ENCODE measurements at regions not wholly inside any gene's neighbourhood (a gene's known extent, or its start where the extent isn't known, plus 50 kb on each side); places are given as distances from the start of the nearest gene placed in this dataset.

DNA sequence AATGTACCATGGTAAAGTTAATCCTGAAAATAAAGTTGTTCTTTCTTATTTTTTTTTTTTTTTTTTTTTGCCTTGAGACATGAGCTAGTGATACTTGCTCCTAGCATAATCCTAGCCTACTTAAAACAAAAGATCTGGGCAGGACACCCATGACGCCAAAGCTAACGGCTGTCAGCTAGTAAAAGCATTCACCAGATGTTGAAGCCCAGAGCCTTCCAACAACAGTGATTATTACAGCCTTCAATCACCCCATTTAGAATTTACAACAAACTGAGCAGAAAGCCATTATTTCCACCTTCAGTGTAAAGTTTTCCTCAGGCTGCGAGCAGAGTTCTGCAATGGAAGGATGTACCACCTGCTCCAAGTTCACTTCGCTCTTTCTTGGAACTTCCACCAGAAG, 259.5 kb downstream of the SP3 start:
- FAIRE-seq (no peak), DNase-seq (ENCODE audit: insufficient read length, low spot score) (no peak)
- no peak for TF ChIP-seq POU2F2 (IDR thresholded peaks at IDR 0.05; ENCODE audit: low read depth, low read length)
- TF ChIP-seq POLR2A (IDR thresholded peaks at IDR 0.05; ENCODE audit: low read depth, low read length) = no peak
- no peak for TF ChIP-seq PAX5 (IDR thresholded peaks at IDR 0.05; ENCODE audit: insufficient read depth, low read length, severe bottlenecking)
- TF ChIP-seq TAF1 (IDR thresholded peaks at IDR 0.05; ENCODE audit: low read depth, low read length) = no peak
- TF ChIP-seq SPI1 (IDR thresholded peaks at IDR 0.05; ENCODE audit: low read depth, low read length) = no peak
- no peak for TF ChIP-seq POLR2AphosphoS5 (IDR thresholded peaks at IDR 0.05; ENCODE audit: low read depth, low read length)

DNA sequence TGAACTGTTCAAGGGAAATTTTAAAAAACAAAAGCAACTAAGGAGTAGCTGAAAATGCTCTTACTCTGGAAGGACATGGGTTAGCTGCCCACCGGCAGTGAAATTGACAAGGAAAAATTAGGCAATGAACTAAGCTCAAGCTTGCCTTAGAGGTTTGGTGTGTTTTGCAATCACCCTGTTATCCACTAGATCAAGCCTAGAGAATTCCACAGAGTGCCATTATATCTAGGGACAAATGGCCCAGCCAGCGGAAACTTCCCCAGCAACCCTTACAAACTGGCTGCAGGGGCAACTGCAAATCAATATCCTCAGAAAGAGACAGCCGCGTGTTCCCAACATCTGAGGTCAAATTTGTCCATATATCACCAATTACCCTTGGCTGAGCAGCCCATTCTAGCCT, 258.2 kb downstream of the SP3 start:
- FAIRE-seq (no peak), DNase-seq (ENCODE audit: insufficient read length, low spot score) (no peak)
- TF ChIP-seq PAX5 (IDR thresholded peaks at IDR 0.05; ENCODE audit: insufficient read depth, low read length, severe bottlenecking) (no peak), TAF1 (IDR thresholded peaks at IDR 0.05; ENCODE audit: low read depth, low read length) (no peak), SPI1 (IDR thresholded peaks at IDR 0.05; ENCODE audit: low read depth, low read length) (no peak), POLR2AphosphoS5 (IDR thresholded peaks at IDR 0.05; ENCODE audit: low read depth, low read length) (no peak)

DNA sequence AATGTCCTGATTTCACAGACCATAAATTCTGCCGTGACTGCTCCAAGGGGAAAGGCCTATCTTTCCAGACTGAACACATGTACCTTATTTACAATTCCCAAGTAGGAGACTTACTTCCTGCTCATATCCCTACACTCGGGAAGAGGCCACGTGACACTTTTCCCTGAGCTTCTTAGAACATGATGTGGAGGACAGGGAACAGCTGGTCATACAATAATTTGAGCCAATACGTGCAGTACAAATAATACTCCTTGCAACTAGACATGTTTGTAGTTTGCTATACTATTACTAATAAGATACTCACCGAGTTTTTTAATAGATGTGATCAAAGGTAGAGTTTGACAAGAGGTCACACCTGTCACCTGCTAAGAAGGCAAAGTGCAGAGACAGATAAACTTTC, 256.4 kb downstream of the SP3 start:
- DNase-seq (ENCODE audit: insufficient read length, low spot score) (no peak), FAIRE-seq (no peak)
- TF ChIP-seq PAX5 (IDR thresholded peaks at IDR 0.05; ENCODE audit: insufficient read depth, low read length, severe bottlenecking) (no peak), POU2F2 (IDR thresholded peaks at IDR 0.05; ENCODE audit: low read depth, low read length) (no peak), TAF1 (IDR thresholded peaks at IDR 0.05; ENCODE audit: low read depth, low read length) (no peak), SPI1 (IDR thresholded peaks at IDR 0.05; ENCODE audit: low read depth, low read length) (no peak), POLR2AphosphoS5 (IDR thresholded peaks at IDR 0.05; ENCODE audit: low read depth, low read length) (no peak), POLR2A (IDR thresholded peaks at IDR 0.05; ENCODE audit: low read depth, low read length) (no peak)

DNA sequence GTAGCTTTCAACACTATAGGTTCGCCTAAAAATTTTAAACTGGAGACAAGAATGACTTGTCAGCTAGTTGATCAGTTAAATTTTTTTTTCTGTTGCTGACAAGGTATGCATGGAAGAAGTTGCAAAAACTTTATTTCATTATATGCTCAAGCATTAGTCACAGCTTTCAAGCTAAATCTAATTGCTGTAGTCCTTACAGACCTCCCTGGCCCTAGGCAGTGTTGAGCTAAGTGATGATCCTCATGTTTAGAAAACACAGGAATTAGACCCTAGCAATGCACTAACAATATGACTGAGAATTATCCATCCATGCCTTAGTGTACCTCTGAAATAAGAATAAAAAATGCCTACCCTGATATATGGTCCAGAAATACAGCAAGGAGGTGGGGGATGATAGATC, 253.4 kb downstream of the SP3 start:
- TF ChIP-seq POLR2AphosphoS5 (IDR thresholded peaks at IDR 0.05; ENCODE audit: low read depth, low read length) = no peak
- TF ChIP-seq PAX5 (IDR thresholded peaks at IDR 0.05; ENCODE audit: insufficient read depth, low read length, severe bottlenecking) = no peak
- no peak for TF ChIP-seq TAF1 (IDR thresholded peaks at IDR 0.05; ENCODE audit: low read depth, low read length)
- TF ChIP-seq POLR2A (IDR thresholded peaks at IDR 0.05; ENCODE audit: low read depth, low read length) = no peak
- TF ChIP-seq POU2F2 (IDR thresholded peaks at IDR 0.05; ENCODE audit: low read depth, low read length) = no peak
- TF ChIP-seq SPI1 (IDR thresholded peaks at IDR 0.05; ENCODE audit: low read depth, low read length) = no peak
- no peak for DNase-seq (ENCODE audit: insufficient read length, low spot score)
- no peak for FAIRE-seq

DNA sequence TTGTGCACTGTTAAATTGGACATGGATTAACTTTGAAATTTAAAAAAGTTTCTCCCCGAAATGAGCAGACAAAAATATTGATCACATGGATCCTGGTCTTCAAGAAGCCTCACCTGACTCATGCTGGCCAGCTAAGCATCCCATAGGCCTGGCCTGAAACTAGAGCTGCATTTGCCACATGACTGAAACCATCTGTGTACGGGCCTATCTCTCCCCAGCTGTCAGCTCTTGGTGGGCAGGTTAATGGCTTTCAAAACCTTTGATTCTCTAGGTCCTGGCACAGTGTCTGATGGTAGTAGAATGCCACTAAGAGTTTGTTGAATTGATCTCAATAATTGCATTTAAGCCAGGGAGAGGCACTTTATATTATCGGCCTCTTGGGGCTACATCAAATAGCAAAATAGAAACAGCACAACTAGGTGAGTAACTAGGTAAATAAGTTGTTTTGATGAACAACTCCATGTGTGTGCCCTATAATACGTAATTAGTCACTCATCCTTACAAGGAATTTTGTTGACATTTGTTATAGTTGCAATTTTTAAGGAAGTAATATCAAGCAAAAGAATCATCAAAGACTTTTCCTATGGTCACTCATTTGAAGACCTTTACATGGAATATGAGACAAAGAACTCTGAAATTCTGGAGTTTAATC, 251.1 kb downstream of the SP3 start:
- DNase-seq (ENCODE audit: insufficient read length, low spot score) = no peak
- TF ChIP-seq POLR2AphosphoS5 (IDR thresholded peaks at IDR 0.05; ENCODE audit: low read depth, low read length) (no peak), PAX5 (IDR thresholded peaks at IDR 0.05; ENCODE audit: insufficient read depth, low read length, severe bottlenecking) (no peak), SPI1 (IDR thresholded peaks at IDR 0.05; ENCODE audit: low read depth, low read length) (no peak), POU2F2 (IDR thresholded peaks at IDR 0.05; ENCODE audit: low read depth, low read length) (no peak), POLR2A (IDR thresholded peaks at IDR 0.05; ENCODE audit: low read depth, low read length) (no peak), TAF1 (IDR thresholded peaks at IDR 0.05; ENCODE audit: low read depth, low read length) (no peak)
- no peak for FAIRE-seq

DNA sequence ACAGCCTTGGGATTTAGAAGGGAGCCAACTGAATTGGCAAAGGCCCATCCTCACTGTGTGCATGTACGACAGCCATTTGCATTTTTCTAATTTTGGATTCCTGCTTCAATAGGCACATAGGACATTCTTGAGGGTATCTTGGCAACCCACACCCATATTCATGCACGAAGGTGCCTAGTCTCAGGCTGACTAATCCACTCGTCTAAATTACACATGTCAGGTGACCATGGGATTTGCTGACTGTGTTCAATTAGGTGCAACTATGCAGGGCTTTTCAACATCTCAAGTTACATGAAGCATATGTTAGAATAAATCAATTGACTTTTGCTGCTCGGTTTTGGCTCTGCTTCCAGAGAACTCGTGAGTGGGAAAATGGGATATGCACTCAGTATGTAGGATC, 249.7 kb downstream of the SP3 start:
- TF ChIP-seq POLR2A (IDR thresholded peaks at IDR 0.05; ENCODE audit: low read depth, low read length) (no peak), PAX5 (IDR thresholded peaks at IDR 0.05; ENCODE audit: insufficient read depth, low read length, severe bottlenecking) (no peak), POLR2AphosphoS5 (IDR thresholded peaks at IDR 0.05; ENCODE audit: low read depth, low read length) (no peak), TAF1 (IDR thresholded peaks at IDR 0.05; ENCODE audit: low read depth, low read length) (no peak), SPI1 (IDR thresholded peaks at IDR 0.05; ENCODE audit: low read depth, low read length) (no peak), POU2F2 (IDR thresholded peaks at IDR 0.05; ENCODE audit: low read depth, low read length) (no peak)
- DNase-seq (ENCODE audit: insufficient read length, low spot score) (no peak), FAIRE-seq (no peak)

DNA sequence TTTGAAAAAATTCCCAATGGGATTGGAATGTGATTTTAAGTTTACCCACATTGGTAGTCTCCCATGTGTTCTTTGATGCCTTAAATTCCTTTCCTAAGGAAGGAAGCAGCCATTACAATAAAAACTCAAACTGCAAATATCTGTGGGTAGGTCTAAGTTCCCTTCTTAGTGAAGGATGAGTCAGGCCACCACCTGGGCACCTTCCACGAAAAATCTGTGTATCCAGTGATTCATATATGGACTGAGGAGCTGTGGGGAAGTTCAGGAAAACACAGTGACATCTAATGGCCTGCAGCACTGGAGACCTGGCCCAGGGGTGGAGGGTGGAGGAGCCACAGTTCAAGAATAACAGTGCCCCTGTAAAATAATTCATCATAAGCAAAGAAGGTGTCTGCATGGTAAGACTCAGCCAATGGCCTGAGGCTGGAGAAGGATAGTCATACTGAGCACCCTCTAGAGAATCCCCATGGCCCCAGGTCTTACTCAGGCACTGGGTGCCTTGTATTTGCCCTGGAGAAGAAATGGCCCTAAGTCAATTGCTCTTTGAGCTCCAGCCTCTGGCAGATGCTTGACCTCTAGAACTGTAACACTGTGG, 248.6 kb downstream of the SP3 start:
- FAIRE-seq = no peak
- TF ChIP-seq POLR2A (IDR thresholded peaks at IDR 0.05; ENCODE audit: low read depth, low read length) (no peak), POU2F2 (IDR thresholded peaks at IDR 0.05; ENCODE audit: low read depth, low read length) (no peak), SPI1 (IDR thresholded peaks at IDR 0.05; ENCODE audit: low read depth, low read length) (no peak), POLR2AphosphoS5 (IDR thresholded peaks at IDR 0.05; ENCODE audit: low read depth, low read length) (no peak), TAF1 (IDR thresholded peaks at IDR 0.05; ENCODE audit: low read depth, low read length) (no peak), PAX5 (IDR thresholded peaks at IDR 0.05; ENCODE audit: insufficient read depth, low read length, severe bottlenecking) (no peak)
- no peak for DNase-seq (ENCODE audit: insufficient read length, low spot score)

DNA sequence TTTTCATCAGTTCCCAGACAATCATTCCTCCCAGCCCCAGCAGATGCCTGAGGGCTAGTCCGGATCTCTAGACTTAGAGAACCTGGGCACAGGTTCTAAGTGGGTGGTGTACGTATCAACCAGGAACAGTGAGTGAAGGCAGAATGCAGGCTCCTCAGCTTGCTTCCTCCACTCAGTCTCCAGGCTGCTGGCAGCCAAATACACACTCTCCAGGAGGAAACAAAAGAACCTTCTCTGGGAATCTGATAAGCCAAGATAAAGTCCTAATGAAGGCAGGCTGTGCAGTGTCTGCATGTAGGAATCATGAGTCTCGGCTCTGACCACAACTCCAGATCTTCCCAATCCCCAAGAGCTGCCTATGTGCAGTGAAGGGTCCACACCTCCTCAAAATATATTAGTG, 245.7 kb downstream of the SP3 start:
- TF ChIP-seq TAF1 (IDR thresholded peaks at IDR 0.05; ENCODE audit: low read depth, low read length) = no peak
- TF ChIP-seq POLR2A (IDR thresholded peaks at IDR 0.05; ENCODE audit: low read depth, low read length) = no peak
- TF ChIP-seq POLR2AphosphoS5 (IDR thresholded peaks at IDR 0.05; ENCODE audit: low read depth, low read length) = no peak
- no peak for TF ChIP-seq SPI1 (IDR thresholded peaks at IDR 0.05; ENCODE audit: low read depth, low read length)
- no peak for TF ChIP-seq POU2F2 (IDR thresholded peaks at IDR 0.05; ENCODE audit: low read depth, low read length)
- no peak for TF ChIP-seq PAX5 (IDR thresholded peaks at IDR 0.05; ENCODE audit: insufficient read depth, low read length, severe bottlenecking)
- DNase-seq (ENCODE audit: insufficient read length, low spot score) (no peak), FAIRE-seq (no peak)

DNA sequence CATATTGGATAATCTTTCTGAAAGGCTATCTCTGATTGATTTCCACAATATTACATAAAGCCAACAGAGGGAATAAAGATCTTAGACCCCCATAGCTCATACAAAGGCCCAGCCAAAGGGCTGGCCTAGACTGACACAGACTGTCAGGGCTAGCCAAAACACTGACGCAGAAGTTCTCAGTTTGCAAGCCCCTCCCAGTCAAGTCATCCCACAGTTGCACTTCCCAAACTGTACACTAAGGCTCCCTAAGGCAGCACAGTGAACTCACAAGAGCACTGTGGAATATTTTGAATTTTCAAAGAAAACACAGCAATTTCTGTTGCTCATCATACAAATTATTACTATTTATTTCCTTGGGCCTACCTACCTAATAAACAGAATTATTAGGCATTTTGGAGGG, 244.9 kb downstream of the SP3 start:
- no peak for TF ChIP-seq TAF1 (IDR thresholded peaks at IDR 0.05; ENCODE audit: low read depth, low read length)
- TF ChIP-seq PAX5 (IDR thresholded peaks at IDR 0.05; ENCODE audit: insufficient read depth, low read length, severe bottlenecking) = no peak
- TF ChIP-seq SPI1 (IDR thresholded peaks at IDR 0.05; ENCODE audit: low read depth, low read length) = no peak
- TF ChIP-seq POU2F2 (IDR thresholded peaks at IDR 0.05; ENCODE audit: low read depth, low read length) = no peak
- no peak for TF ChIP-seq POLR2AphosphoS5 (IDR thresholded peaks at IDR 0.05; ENCODE audit: low read depth, low read length)
- TF ChIP-seq POLR2A (IDR thresholded peaks at IDR 0.05; ENCODE audit: low read depth, low read length) = no peak
- DNase-seq (ENCODE audit: insufficient read length, low spot score) (no peak), FAIRE-seq (no peak)

Measured in GM12891 (cell line).